ENCODE measurements at regions not wholly inside any gene's neighbourhood (a gene's known extent, or its start where the extent isn't known, plus 50 kb on each side); places are given as distances from the start of the nearest gene placed in this dataset.

DNA sequence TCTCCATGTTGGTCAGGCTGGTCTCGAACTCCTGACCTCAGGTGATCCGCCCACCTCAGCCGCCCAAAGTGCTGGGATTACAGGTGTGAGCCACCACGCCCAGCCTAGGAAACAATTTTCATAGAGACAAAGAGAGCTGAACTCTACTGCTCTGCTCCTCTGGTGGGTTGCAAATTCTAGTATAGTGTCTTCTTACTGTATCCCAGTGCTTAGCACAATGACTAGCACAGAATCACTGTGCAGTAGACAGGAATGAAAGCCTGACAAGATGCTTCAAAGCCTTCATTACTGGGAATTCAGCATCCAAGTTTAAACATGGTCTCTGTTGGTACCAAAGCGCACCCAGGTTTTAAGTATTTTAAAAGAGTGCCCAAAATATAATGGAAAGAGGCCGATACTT is 96.5 kb upstream of the SALL4 start:
- DNase-seq (no peak), ATAC-seq (no peak)
- in situ Hi-C loops (cut with MboI; ENCODE audit: low sequenced_read_pairs in 4 of 4) = loop anchor here in 1 of 4 donors (25.0 kb wide), 1 partner anchor 89 kb away; no protein-coding TSS in a partner anchor
- Histone ChIP-seq H3K27me3 (no peaks in the 10 kb centered on the region), H3K4me1 (no peaks in the 10 kb centered on the region), H3K27ac (no peak overlapping the region), H3K4me3 (no peak overlapping the region), H3K9me3 (no peaks in the 10 kb centered on the region), H3K36me3 (no peaks in the 10 kb centered on the region)
- intact Hi-C loops (cut with DNase I; ENCODE audit: low total_unique reads) = no loop called here
- TF ChIP-seq POLR2A (IDR thresholded peaks at IDR 0.05) = no peak
- TF ChIP-seq, protein P1, sequence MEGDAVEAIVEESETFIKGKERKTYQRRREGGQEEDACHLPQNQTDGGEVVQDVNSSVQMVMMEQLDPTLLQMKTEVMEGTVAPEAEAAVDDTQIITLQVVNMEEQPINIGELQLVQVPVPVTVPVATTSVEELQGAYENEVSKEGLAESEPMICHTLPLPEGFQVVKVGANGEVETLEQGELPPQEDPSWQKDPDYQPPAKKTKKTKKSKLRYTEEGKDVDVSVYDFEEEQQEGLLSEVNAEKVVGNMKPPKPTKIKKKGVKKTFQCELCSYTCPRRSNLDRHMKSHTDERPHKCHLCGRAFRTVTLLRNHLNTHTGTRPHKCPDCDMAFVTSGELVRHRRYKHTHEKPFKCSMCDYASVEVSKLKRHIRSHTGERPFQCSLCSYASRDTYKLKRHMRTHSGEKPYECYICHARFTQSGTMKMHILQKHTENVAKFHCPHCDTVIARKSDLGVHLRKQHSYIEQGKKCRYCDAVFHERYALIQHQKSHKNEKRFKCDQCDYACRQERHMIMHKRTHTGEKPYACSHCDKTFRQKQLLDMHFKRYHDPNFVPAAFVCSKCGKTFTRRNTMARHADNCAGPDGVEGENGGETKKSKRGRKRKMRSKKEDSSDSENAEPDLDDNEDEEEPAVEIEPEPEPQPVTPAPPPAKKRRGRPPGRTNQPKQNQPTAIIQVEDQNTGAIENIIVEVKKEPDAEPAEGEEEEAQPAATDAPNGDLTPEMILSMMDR (IDR thresholded peaks at IDR 0.05 in 4 of 5, conservative IDR thresholded peaks at IDR 0.05 in 1 of 5) = no peak

DNA sequence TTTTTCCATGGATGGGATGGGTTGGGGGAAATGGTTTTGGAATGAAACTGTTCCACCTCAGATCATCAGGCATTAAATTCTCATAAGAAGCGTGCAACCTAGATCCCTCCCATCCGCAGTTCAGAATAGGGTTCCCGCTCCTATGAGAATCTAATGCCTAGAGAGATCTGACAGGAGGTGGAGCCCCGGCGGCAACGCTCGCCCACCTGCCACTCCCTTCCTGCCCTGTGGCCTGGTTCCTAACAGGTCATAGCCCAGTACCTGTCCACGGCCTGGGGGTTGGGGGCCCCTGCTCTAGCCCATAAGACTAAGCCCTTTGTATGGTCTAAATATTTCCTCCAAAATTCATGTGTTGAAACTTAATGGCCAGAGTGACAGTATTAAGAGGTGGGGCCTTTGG is 92.3 kb upstream of the SALL4 start:
- intact Hi-C loops (cut with DNase I; ENCODE audit: low total_unique reads) = no loop called here
- in situ Hi-C loops (cut with MboI; ENCODE audit: low sequenced_read_pairs in 4 of 4) = loop anchor here in 1 of 4 donors (25.0 kb wide), 1 partner anchor 93 kb away; no protein-coding TSS in a partner anchor

DNA sequence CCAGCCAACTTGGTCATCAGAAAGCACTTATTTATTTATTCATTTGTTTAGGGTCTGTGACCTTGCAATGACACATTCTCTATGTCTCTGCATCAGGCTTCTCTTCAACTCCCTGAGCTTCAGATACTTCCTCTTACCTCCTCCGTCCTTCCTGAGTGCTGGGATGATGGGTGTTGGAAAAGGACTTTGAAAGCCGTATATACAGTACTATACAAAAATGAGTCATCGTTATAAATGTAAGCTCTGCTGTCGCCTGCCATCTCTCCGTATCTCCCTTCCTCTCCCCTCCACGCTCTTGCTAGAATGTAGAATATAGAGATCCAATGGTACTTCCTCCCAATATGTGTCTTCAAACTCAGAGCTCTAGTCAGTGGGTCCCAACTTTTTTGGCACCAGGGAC is 91.9 kb upstream of the SALL4 start:
- DNase-seq (no peak), ATAC-seq (no peak)
- H3K4me3 ChIP-seq = no peak overlapping the region
- TF ChIP-seq POLR2A (IDR thresholded peaks at IDR 0.05) = no peak
- TF ChIP-seq, protein P1 (IDR thresholded peaks at IDR 0.05 in 4 of 5, conservative IDR thresholded peaks at IDR 0.05 in 1 of 5) = no peak
- no peaks in the 10 kb centered on the region for H3K9me3 ChIP-seq
- no peaks in the 10 kb centered on the region for H3K27me3 ChIP-seq
- intact Hi-C loops (cut with DNase I; ENCODE audit: low total_unique reads) = no loop called here
- H3K36me3 ChIP-seq = no peaks in the 10 kb centered on the region
- in situ Hi-C loops (cut with MboI; ENCODE audit: low sequenced_read_pairs in 4 of 4) = loop anchor here in 1 of 4 donors (25.0 kb wide), 1 partner anchor 93 kb away; no protein-coding TSS in a partner anchor
- H3K27ac ChIP-seq = no peak overlapping the region
- no peaks in the 10 kb centered on the region for H3K4me1 ChIP-seq

More for the DNA sequence above, 92.3 kb upstream of the SALL4 start:
- DNase-seq = no peak
- no peaks in the 10 kb centered on the region for H3K36me3 ChIP-seq
- H3K4me1 ChIP-seq = no peaks in the 10 kb centered on the region
- H3K9me3 ChIP-seq = no peaks in the 10 kb centered on the region
- H3K27me3 ChIP-seq = no peaks in the 10 kb centered on the region
- H3K4me3 ChIP-seq = no peak overlapping the region
- TF ChIP-seq, protein P1 (IDR thresholded peaks at IDR 0.05 in 4 of 5, conservative IDR thresholded peaks at IDR 0.05 in 1 of 5) = no peak
- no peak for TF ChIP-seq POLR2A (IDR thresholded peaks at IDR 0.05)
- H3K27ac ChIP-seq = no peak overlapping the region
- no peak for ATAC-seq

DNA sequence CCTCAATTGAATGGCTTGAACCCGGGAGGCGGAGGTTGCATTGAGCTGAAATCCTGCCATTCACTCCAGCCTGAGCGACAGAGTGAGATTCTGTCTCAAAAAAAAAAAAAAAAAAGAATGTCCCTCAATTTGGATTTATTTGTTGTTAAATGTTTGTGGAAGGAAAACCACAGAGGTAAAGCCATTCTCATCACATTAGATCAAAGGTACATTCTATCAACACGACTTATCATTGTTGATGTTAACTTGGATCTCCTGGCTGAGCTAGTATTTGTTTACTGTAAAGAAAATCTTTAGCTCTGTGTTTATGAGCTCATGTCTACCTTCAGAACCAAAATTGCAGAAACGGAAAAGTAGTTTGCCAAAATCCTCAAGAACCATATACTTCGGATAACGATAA is 91.4 kb upstream of the SALL4 start:
- Histone ChIP-seq H3K9me3 (no peaks in the 10 kb centered on the region), H3K36me3 (no peaks in the 10 kb centered on the region), H3K4me3 (no peak overlapping the region), H3K27me3 (no peaks in the 10 kb centered on the region), H3K4me1 (no peaks in the 10 kb centered on the region), H3K27ac (no peak overlapping the region)
- intact Hi-C loops (cut with DNase I; ENCODE audit: low total_unique reads) = no loop called here
- no peak for ATAC-seq
- in situ Hi-C loops (cut with MboI; ENCODE audit: low sequenced_read_pairs in 4 of 4) = loop anchor here in 1 of 4 donors (25.0 kb wide), 1 partner anchor 94 kb away; no protein-coding TSS in a partner anchor
- TF ChIP-seq, protein P1 (IDR thresholded peaks at IDR 0.05 in 4 of 5, conservative IDR thresholded peaks at IDR 0.05 in 1 of 5) = no peak
- TF ChIP-seq POLR2A (IDR thresholded peaks at IDR 0.05) = no peak
- no peak for DNase-seq

DNA sequence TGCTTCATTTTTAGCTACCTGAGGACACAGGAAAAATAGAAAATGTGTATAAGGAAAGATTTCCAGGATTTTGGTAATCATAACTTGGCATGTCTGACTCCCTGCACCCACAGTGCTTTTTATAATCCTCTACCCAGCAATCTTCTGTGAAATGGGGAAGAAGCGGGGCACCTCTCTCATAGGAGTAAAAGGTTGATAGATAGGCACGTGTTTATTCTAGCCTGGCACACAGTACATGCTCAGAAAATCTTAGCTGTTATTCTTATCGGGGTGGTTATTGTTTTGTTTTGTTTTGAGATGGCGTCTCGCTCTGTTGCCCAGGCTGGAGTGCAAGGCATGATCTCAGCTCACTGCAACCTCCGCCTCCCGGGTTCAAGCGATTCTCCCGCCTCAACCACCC is 87.7 kb upstream of the SALL4 start:
- Histone ChIP-seq H3K4me1 (no peaks in the 10 kb centered on the region), H3K36me3 (no peaks in the 10 kb centered on the region), H3K9me3 (no peaks in the 10 kb centered on the region), H3K4me3 (no peak overlapping the region), H3K27ac (no peak overlapping the region), H3K27me3 (no peaks in the 10 kb centered on the region)
- no peak for ATAC-seq
- intact Hi-C loops (cut with DNase I; ENCODE audit: low total_unique reads) (no loop called here), in situ Hi-C loops (cut with MboI; ENCODE audit: low sequenced_read_pairs in 4 of 4) (loop anchor here in 1 of 4 donors (25.0 kb wide), 1 partner anchor 97 kb away; no protein-coding TSS in a partner anchor)
- TF ChIP-seq, protein P1 (IDR thresholded peaks at IDR 0.05 in 4 of 5, conservative IDR thresholded peaks at IDR 0.05 in 1 of 5) = no peak
- TF ChIP-seq POLR2A (IDR thresholded peaks at IDR 0.05) = no peak
- DNase-seq = no peak
